ENCODE measurements at regions not wholly inside any gene's neighbourhood (a gene's known extent, or its start where the extent isn't known, plus 50 kb on each side); places are given as distances from the start of the nearest gene placed in this dataset.

- no peaks in the 10 kb centered on the region for H3K4me1 ChIP-seq
- no peaks in the 10 kb centered on the region for H3K9me3 ChIP-seq
- 91 to 94% (median 92%) methylated on average over 1 of the region's 1 CpG for WGBS, 4 donors
- ATAC-seq (no peak), DNase-seq (no peak)
- no peaks in the 10 kb centered on the region for H3K27me3 ChIP-seq
- no peaks in the 10 kb centered on the region for H3K36me3 ChIP-seq
- H3K27ac ChIP-seq = no peak overlapping the region
- TF ChIP-seq POLR2A (IDR thresholded peaks at IDR 0.05) = no peak
- TF ChIP-seq, protein P1, sequence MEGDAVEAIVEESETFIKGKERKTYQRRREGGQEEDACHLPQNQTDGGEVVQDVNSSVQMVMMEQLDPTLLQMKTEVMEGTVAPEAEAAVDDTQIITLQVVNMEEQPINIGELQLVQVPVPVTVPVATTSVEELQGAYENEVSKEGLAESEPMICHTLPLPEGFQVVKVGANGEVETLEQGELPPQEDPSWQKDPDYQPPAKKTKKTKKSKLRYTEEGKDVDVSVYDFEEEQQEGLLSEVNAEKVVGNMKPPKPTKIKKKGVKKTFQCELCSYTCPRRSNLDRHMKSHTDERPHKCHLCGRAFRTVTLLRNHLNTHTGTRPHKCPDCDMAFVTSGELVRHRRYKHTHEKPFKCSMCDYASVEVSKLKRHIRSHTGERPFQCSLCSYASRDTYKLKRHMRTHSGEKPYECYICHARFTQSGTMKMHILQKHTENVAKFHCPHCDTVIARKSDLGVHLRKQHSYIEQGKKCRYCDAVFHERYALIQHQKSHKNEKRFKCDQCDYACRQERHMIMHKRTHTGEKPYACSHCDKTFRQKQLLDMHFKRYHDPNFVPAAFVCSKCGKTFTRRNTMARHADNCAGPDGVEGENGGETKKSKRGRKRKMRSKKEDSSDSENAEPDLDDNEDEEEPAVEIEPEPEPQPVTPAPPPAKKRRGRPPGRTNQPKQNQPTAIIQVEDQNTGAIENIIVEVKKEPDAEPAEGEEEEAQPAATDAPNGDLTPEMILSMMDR (IDR thresholded peaks at IDR 0.05) = no peak
- intact Hi-C loops (cut with DNase I) = no loop called here
- H3K4me3 ChIP-seq = no peak overlapping the region
Observed at GRCh38 chr6:119431799-119432198, 82.2 kb upstream of the MAN1A1 start.

- no peak for TF ChIP-seq POLR2A (IDR thresholded peaks at IDR 0.05)
- TF ChIP-seq, protein P1 (IDR thresholded peaks at IDR 0.05) = no peak
- H3K9me3 ChIP-seq = no peaks in the 10 kb centered on the region
- no peak for DNase-seq
- ATAC-seq = no peak
- H3K36me3 ChIP-seq = no peaks in the 10 kb centered on the region
- no peaks in the 10 kb centered on the region for H3K27me3 ChIP-seq
- no peak overlapping the region for H3K27ac ChIP-seq
- H3K4me1 ChIP-seq = no peaks in the 10 kb centered on the region
- intact Hi-C loops (cut with DNase I) = no loop called here
- H3K4me3 ChIP-seq = no peak overlapping the region
- WGBS, 4 donors = 30 to 50% (median 37%) methylated on average over 1 of the region's 1 CpG
Observed at GRCh38 chr6:119430805-119431204, 81.2 kb upstream of the MAN1A1 start.

DNA sequence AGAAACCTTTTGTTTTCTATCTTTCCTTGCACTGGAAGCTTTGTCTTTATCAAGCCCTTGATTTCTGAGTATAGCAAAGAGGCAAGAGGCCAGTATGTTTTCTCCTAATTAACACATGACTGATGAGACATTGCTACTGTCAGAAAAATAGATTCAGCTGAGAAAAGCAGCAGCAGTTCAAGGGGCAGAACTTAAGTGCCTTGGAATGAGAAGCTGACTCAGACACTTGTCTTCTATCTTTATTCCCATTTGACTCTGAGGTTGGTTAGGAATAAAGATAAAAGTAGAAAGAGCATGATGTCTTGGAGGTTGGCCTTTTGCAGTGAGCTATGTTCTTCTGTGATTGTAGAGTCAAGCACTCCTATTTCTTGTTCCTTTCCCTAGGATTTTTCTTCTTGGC lies 79.1 kb upstream of the MAN1A1 start:
- Histone ChIP-seq H3K9me3 (peaks cover 0 to 10% (median 1%) of the 10 kb centered on the region in 12 donors), H3K27ac (no peak overlapping the region), H3K36me3 (no peaks in the 10 kb centered on the region), H3K4me3 (no peak overlapping the region), H3K4me1 (no peaks in the 10 kb centered on the region), H3K27me3 (no peaks in the 10 kb centered on the region)
- no peak for TF ChIP-seq POLR2A (IDR thresholded peaks at IDR 0.05)
- TF ChIP-seq, protein P1 (IDR thresholded peaks at IDR 0.05) = no peak
- ATAC-seq (no peak), DNase-seq (no peak)
- intact Hi-C loops (cut with DNase I) = no loop called here

- H3K36me3 ChIP-seq = no peaks in the 10 kb centered on the region
- 89 to 96% (median 95%) methylated on average over 3 of the region's 3 CpGs for WGBS, 4 donors
- H3K9me3 ChIP-seq = peaks cover 0 to 30% (median 7%) of the 10 kb centered on the region in 12 donors
- TF ChIP-seq, protein P1 (IDR thresholded peaks at IDR 0.05) = no peak
- no peak for TF ChIP-seq POLR2A (IDR thresholded peaks at IDR 0.05)
- no peaks in the 10 kb centered on the region for H3K27me3 ChIP-seq
- intact Hi-C loops (cut with DNase I) = no loop called here
- H3K27ac ChIP-seq = no peak overlapping the region
- no peaks in the 10 kb centered on the region for H3K4me1 ChIP-seq
- DNase-seq = no peak
- no peak for ATAC-seq
- no peak overlapping the region for H3K4me3 ChIP-seq
Observed at GRCh38 chr6:119426619-119427018, 77.1 kb upstream of the MAN1A1 start.

All from heart left ventricle (tissue), 16 donors.